ENCODE measurements at regions not wholly inside any gene's neighbourhood (a gene's known extent, or its start where the extent isn't known, plus 50 kb on each side); places are given as distances from the start of the nearest gene placed in this dataset.

- H3K4me3 ChIP-seq (ENCODE audit: low read depth in 2 of 2, low read length in 1 of 2) = no peak overlapping the region
- no peaks in the 10 kb centered on the region for H4K20me1 ChIP-seq (ENCODE audit: insufficient read depth)
- DNase-seq = no peak
- no peak overlapping the region for H2AFZ ChIP-seq (ENCODE audit: low read depth)
- H3F3A ChIP-seq (replicated peaks; ENCODE audit: insufficient read depth) = no peaks in the 10 kb centered on the region
- 5% methylated on average over 1 of the region's 1 CpG for WGBS (ENCODE audit: low lambda C conversion rate)
- H3K27ac ChIP-seq (ENCODE audit: low read depth in 2 of 2, low read length in 1 of 2) = no peak overlapping the region
- POLR2A ChIA-PET = no interaction called here
- no peak for TF ChIP-seq SMC3 (IDR thresholded peaks at IDR 0.05; ENCODE audit: low read depth, low read length)
- no peak for TF ChIP-seq CHD2 (IDR thresholded peaks at IDR 0.05; ENCODE audit: low read length, partially characterized antibody)
- no peak for TF ChIP-seq FOXJ3 (CRISPR knock-in tag; IDR thresholded peaks at IDR 0.05)
- TF ChIP-seq IRF3 (IDR thresholded peaks at IDR 0.05; ENCODE audit: low read depth, low read length) = no peak
- TF ChIP-seq REST (IDR thresholded peaks at IDR 0.05; ENCODE audit: low read depth, low read length) = no peak
- no peak for TF ChIP-seq ZBTB33 (IDR thresholded peaks at IDR 0.05; ENCODE audit: borderline replicate concordance, low read depth)
- no peak for TF ChIP-seq USF2 (IDR thresholded peaks at IDR 0.05; ENCODE audit: borderline replicate concordance, low read depth, low read length)
- TF ChIP-seq RXRA (IDR thresholded peaks at IDR 0.05; ENCODE audit: borderline replicate concordance, low read depth) = no peak
- no peak for TF ChIP-seq RAD21 (IDR thresholded peaks at IDR 0.05; ENCODE audit: low read length)
- TF ChIP-seq FOSL2 (IDR thresholded peaks at IDR 0.05; ENCODE audit: borderline replicate concordance, low read depth) = no peak
- no peak for TF ChIP-seq SIN3A (IDR thresholded peaks at IDR 0.05; ENCODE audit: borderline replicate concordance, low read depth, low read length)
- TF ChIP-seq YY1 (IDR thresholded peaks at IDR 0.05; ENCODE audit: low read depth) = no peak
- TF ChIP-seq RFX5 (IDR thresholded peaks at IDR 0.05; ENCODE audit: low read length) = no peak
- TF ChIP-seq GATA2 (CRISPR knock-in tag; IDR thresholded peaks at IDR 0.05) = no peak
- no peak for TF ChIP-seq GABPA (IDR thresholded peaks at IDR 0.05; ENCODE audit: low read depth)
- TF ChIP-seq TEAD4 (IDR thresholded peaks at IDR 0.05; ENCODE audit: borderline replicate concordance, insufficient read depth) = no peak
- TF ChIP-seq EP300 (IDR thresholded peaks at IDR 0.05; ENCODE audit: borderline replicate concordance in 1 of 2, low read depth in 1 of 2, low read length in 1 of 2) = no peak
- no peak for TF ChIP-seq FOXM1 (IDR thresholded peaks at IDR 0.05; ENCODE audit: low read depth)
- no peak for TF ChIP-seq ELF1 (IDR thresholded peaks at IDR 0.05)
- no peak for TF ChIP-seq PBX3 (IDR thresholded peaks at IDR 0.05)
- H3K36me3 ChIP-seq (replicated peaks in 1 of 2; ENCODE audit: control insufficient read depth in 1 of 2, insufficient read depth in 2 of 2, low read length in 1 of 2) = no peaks in the 10 kb centered on the region
- no peaks in the 10 kb centered on the region for H3K4me1 ChIP-seq (ENCODE audit: control insufficient read depth in 1 of 2, insufficient read depth in 2 of 2, low read depth in 1 of 2, low read length in 1 of 2)
- 0 out of 2 replicates have a peak, but pooled peaks cover 3% of the 10 kb centered on the region for H3K9me3 ChIP-seq
- H3K9me2 ChIP-seq = no peaks in the 10 kb centered on the region
- no peak overlapping the region for H3K4me2 ChIP-seq
- H3K9ac ChIP-seq = no peak overlapping the region
- no peaks in the 10 kb centered on the region for H3K79me2 ChIP-seq (ENCODE audit: insufficient read depth)
- CTCF ChIA-PET = interaction anchor here (2.7 kb wide), 1 partner anchor 12 kb away, joined by 11 read pairs; no protein-coding TSS in a partner anchor
- no peaks in the 10 kb centered on the region for H3K27me3 ChIP-seq (ENCODE audit: insufficient read depth)
Measured at GRCh38 chr16:73732143-73732542, 564.5 kb upstream of the PSMD7 start.

All from SK-N-SH (cell line).